ENCODE measurements at regions not wholly inside any gene's neighbourhood (a gene's known extent, or its start where the extent isn't known, plus 50 kb on each side); places are given as distances from the start of the nearest gene placed in this dataset.

GRCh38 chr11:105489446-105489845 lies 120.4 kb upstream of the GRIA4 start:
- DNase-seq (no peak), ATAC-seq (no peak)
- Histone ChIP-seq H3K9me3 (no peaks in the 10 kb centered on the region), H3K4me1 (no peaks in the 10 kb centered on the region), H3K4me3 (no peak overlapping the region), H3K27ac (no peak overlapping the region), H3K27me3 (no peaks in the 10 kb centered on the region), H3K36me3 (no peaks in the 10 kb centered on the region)
- no peak for TF ChIP-seq CTCF (IDR thresholded peaks at IDR 0.05)
- intact Hi-C loops (cut with DNase I): no loop called here

- DNase-seq: no peak
- TF ChIP-seq CTCF (IDR thresholded peaks at IDR 0.05): no peak
- intact Hi-C loops (cut with DNase I): no loop called here
Observed at GRCh38 chr11:105486929-105487328, 122.9 kb upstream of the GRIA4 start.

GRCh38 chr11:105469931-105470330 lies 139.9 kb upstream of the GRIA4 start:
- no peak for TF ChIP-seq CTCF (IDR thresholded peaks at IDR 0.05)
- no peaks in the 10 kb centered on the region for H3K36me3 ChIP-seq
- no peaks in the 10 kb centered on the region for H3K4me1 ChIP-seq
- ATAC-seq: no peak
- H3K4me3 ChIP-seq: no peak overlapping the region
- H3K27ac ChIP-seq: no peak overlapping the region
- DNase-seq: no peak
- H3K9me3 ChIP-seq: no peaks in the 10 kb centered on the region
- intact Hi-C loops (cut with DNase I): no loop called here
- H3K27me3 ChIP-seq: no peaks in the 10 kb centered on the region

More at GRCh38 chr11:105486929-105487328, 122.9 kb upstream of the GRIA4 start:
- Histone ChIP-seq H3K4me1 (no peaks in the 10 kb centered on the region), H3K27ac (no peak overlapping the region), H3K9me3 (no peaks in the 10 kb centered on the region), H3K36me3 (no peaks in the 10 kb centered on the region), H3K4me3 (no peak overlapping the region), H3K27me3 (no peaks in the 10 kb centered on the region)
- no peak for ATAC-seq

GRCh38 chr11:105468154-105468553 lies 141.7 kb upstream of the GRIA4 start:
- TF ChIP-seq CTCF (IDR thresholded peaks at IDR 0.05): no peak
- Histone ChIP-seq H3K27ac (no peak overlapping the region), H3K36me3 (no peaks in the 10 kb centered on the region), H3K4me3 (no peak overlapping the region), H3K4me1 (no peaks in the 10 kb centered on the region), H3K27me3 (no peaks in the 10 kb centered on the region), H3K9me3 (no peaks in the 10 kb centered on the region)
- intact Hi-C loops (cut with DNase I): no loop called here
- no peak for ATAC-seq
- DNase-seq: no peak

- TF ChIP-seq CTCF (IDR thresholded peaks at IDR 0.05): no peak
- ATAC-seq: no peak
- DNase-seq: no peak
- Histone ChIP-seq H3K27me3 (no peaks in the 10 kb centered on the region), H3K4me3 (no peak overlapping the region), H3K27ac (no peak overlapping the region), H3K4me1 (no peaks in the 10 kb centered on the region), H3K9me3 (no peaks in the 10 kb centered on the region), H3K36me3 (no peaks in the 10 kb centered on the region)
- intact Hi-C loops (cut with DNase I): no loop called here
Observed at GRCh38 chr11:105466582-105467228, 143.2 kb upstream of the GRIA4 start.

GRCh38 chr11:105458071-105458470 lies 151.8 kb upstream of the GRIA4 start:
- no peaks in the 10 kb centered on the region for H3K36me3 ChIP-seq
- H3K27me3 ChIP-seq: no peaks in the 10 kb centered on the region
- intact Hi-C loops (cut with DNase I): no loop called here
- no peaks in the 10 kb centered on the region for H3K4me1 ChIP-seq
- ATAC-seq: no peak
- H3K27ac ChIP-seq: no peak overlapping the region
- DNase-seq: no peak
- H3K4me3 ChIP-seq: no peak overlapping the region
- H3K9me3 ChIP-seq: no peaks in the 10 kb centered on the region
- no peak for TF ChIP-seq CTCF (IDR thresholded peaks at IDR 0.05)
